Ovary (tissue), 7 donors: ENCODE measurements at regions not wholly inside any gene's neighbourhood (a gene's known extent, or its start where the extent isn't known, plus 50 kb on each side); places are given as distances from the start of the nearest gene placed in this dataset.

ENCODE experiments used
- DNase-seq, 5 donors: peaks; one replicate each; pipeline ENCODE4 v3.0.0-alpha.2; 2019 to 2020
- H3K27ac ChIP-seq, 2 donors: fragments of 200-600 bp; one replicate each; pipeline versions ENCODE4 v1.5.1 to v1.8.0; 2019 to 2022
- H3K27me3 ChIP-seq: fragments of 200-600 bp; one replicate; pipeline ENCODE4 v1.8.0; 2022
- H3K36me3 ChIP-seq: fragments of 200-600 bp; sonication (generic); one replicate; pipeline ENCODE4 v1.5.1; 2019
- H3K4me1 ChIP-seq: one replicate; pipeline ENCODE4 v1.8.1; 2013; ENCODE audit warnings: mild to moderate bottlenecking, moderate library complexity; ENCODE audit not compliant: insufficient read depth
- H3K4me3 ChIP-seq: fragments of 200-600 bp; sonication (generic); one replicate; pipeline ENCODE4 v1.5.1; 2017
- H3K9me3 ChIP-seq, 2 donors: fragments of 200-600 bp in 1 of 2; sonication (generic) in 1 of 2; one replicate each; pipeline versions ENCODE4 v1.5.1 to v1.8.1; 2013 to 2019; ENCODE audit warnings: mild to moderate bottlenecking in 1 of 2, moderate library complexity in 1 of 2
- EP300 ChIP-seq: sonication (generic); formaldehyde crosslinking; IDR thresholded peaks from one replicate; pipeline ENCODE4 v1.6.1; 2017; ENCODE audit warnings: antibody characterized with exemption
- POLR2A ChIP-seq: fragments of 450-650 bp; IDR thresholded peaks from one replicate; pipeline ENCODE4 v1.6.1; 2017; ENCODE audit warnings: antibody characterized with exemption, mild to moderate bottlenecking, moderate library complexity
- WGBS, 3 donors: extraction: QIAGEN DNeasy Blood & Tissue Kit in 1 of 3; methylation state at CpG; one replicate each; pipeline versions ENCODE4 v1.1.5 to v1.1.7; 2013 to 2017; 5-methylcytosine and 5-hydroxymethylcytosine counted together
- intact Hi-C, 4 donors: fragments of 100-400 bp; cut with DNase I; formaldehyde crosslinking; loops; one replicate each; pipeline versions ENCODE4 v1.11.0 to v1.15.1; 2022 to 2023
- TF ChIP-seq, protein P1 (sequence below), 3 donors: fragments of 450-650 bp in 2 of 3; fragments of 200-600 bp in 1 of 3; IDR thresholded peaks; one replicate each; pipeline versions ENCODE4 v1.5.1 to v1.8.0; 2016 to 2022; ENCODE audit warnings: antibody characterized with exemption in 3 of 3, mild to moderate bottlenecking in 1 of 3
- donor health status: DM: no; HTN: no; CAD: no; lungs with moderate emphysema.
- donor health status: DM: no; HTN: no; CAD: no.
- donor health status: Bipolar disorder and iron deficiency.
- donor health status: DM: no; HTN: no; CAD: no.
- donor health status: DM: yes; HTN: yes; CAD: no.

DNA sequence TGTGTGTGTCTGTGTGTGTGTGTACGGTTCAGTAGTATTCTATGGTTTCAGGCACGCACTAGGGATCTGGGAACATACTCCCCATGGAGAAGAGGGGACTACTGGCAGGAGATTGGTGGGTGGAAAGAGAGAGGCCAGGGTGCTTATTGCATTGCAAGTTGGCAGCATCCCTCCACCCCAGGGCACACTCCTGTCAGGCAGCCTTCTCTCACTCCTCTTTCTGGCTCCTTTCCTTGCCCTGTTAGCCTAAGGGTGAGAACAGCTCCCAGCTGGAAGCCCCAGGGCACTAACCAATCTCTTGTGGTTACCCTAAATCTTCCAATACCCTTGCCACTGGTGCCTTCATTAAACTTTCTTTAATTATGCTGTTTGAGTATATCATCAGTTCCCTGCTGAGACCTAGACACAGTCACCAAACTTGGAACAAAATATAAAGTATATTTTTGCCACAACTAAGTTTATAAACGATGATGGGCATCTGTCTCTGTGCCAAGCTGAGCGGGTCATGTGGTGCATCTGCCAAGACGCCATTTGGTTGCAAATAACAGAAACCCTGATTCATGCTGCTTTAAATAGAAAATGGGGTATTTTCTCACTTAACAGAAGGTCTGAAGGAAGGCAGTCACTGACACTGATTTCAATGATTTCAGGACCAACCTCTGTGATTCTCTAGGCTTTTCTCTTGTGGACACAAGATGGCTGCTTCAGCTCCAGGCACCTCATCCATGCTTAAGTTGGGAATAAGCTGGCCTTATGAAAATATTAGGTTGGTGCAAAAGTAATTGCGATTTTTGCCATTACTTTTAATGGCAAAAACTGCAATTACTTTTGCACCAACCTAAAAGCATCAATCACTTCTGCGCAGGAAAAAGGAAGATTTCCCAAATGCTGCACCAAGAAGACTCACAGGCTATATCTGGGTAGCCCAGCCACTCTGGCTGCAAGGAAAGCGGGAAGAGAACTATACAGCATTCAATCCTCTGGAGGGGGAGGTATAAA, 476.9 kb upstream of the PROK2 start:
- no peak for DNase-seq
- H3K36me3 ChIP-seq: no peaks in the 10 kb centered on the region
- TF ChIP-seq POLR2A (no peak), EP300 (no peak)
- TF ChIP-seq, protein P1, sequence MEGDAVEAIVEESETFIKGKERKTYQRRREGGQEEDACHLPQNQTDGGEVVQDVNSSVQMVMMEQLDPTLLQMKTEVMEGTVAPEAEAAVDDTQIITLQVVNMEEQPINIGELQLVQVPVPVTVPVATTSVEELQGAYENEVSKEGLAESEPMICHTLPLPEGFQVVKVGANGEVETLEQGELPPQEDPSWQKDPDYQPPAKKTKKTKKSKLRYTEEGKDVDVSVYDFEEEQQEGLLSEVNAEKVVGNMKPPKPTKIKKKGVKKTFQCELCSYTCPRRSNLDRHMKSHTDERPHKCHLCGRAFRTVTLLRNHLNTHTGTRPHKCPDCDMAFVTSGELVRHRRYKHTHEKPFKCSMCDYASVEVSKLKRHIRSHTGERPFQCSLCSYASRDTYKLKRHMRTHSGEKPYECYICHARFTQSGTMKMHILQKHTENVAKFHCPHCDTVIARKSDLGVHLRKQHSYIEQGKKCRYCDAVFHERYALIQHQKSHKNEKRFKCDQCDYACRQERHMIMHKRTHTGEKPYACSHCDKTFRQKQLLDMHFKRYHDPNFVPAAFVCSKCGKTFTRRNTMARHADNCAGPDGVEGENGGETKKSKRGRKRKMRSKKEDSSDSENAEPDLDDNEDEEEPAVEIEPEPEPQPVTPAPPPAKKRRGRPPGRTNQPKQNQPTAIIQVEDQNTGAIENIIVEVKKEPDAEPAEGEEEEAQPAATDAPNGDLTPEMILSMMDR (IDR thresholded peaks at IDR 0.05): no peak
- no peaks in the 10 kb centered on the region for H3K9me3 ChIP-seq
- H3K4me1 ChIP-seq: peaks cover 9% of the 10 kb centered on the region
- H3K27ac ChIP-seq: no peak overlapping the region
- intact Hi-C loops: no loop called here
- H3K27me3 ChIP-seq: no peaks in the 10 kb centered on the region
- H3K4me3 ChIP-seq: no peak overlapping the region
- WGBS, 3 donors: 84 to 86% (median 84%) methylated on average over 8 of the region's 8 CpGs

DNA sequence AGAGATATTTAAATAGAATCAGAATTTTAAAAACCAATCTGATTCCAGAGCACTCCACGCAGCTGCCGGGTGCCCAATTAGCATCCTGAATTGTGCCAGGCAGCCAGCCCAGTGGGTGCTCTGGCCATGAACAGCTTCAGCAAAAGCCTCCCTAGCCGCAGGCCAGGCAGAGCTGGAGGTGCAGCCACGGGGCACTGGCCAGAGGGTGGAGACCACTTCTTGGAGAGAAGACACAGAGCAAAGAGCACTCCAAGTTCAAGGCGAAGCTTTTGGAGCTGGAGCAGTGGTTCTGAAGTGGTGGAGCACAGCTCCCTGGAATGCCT, 475.6 kb upstream of the PROK2 start:
- Histone ChIP-seq H3K9me3 (no peaks in the 10 kb centered on the region), H3K4me1 (peaks cover 9% of the 10 kb centered on the region), H3K36me3 (no peaks in the 10 kb centered on the region), H3K27me3 (no peaks in the 10 kb centered on the region), H3K27ac (no peak overlapping the region), H3K4me3 (no peak overlapping the region)
- intact Hi-C loops: no loop called here
- TF ChIP-seq EP300: no peak
- TF ChIP-seq, protein P1 (IDR thresholded peaks at IDR 0.05): no peak
- no peak for TF ChIP-seq POLR2A
- 72 to 80% (median 79%) methylated on average over 5 of the region's 5 CpGs for WGBS, 3 donors
- no peak for DNase-seq

DNA sequence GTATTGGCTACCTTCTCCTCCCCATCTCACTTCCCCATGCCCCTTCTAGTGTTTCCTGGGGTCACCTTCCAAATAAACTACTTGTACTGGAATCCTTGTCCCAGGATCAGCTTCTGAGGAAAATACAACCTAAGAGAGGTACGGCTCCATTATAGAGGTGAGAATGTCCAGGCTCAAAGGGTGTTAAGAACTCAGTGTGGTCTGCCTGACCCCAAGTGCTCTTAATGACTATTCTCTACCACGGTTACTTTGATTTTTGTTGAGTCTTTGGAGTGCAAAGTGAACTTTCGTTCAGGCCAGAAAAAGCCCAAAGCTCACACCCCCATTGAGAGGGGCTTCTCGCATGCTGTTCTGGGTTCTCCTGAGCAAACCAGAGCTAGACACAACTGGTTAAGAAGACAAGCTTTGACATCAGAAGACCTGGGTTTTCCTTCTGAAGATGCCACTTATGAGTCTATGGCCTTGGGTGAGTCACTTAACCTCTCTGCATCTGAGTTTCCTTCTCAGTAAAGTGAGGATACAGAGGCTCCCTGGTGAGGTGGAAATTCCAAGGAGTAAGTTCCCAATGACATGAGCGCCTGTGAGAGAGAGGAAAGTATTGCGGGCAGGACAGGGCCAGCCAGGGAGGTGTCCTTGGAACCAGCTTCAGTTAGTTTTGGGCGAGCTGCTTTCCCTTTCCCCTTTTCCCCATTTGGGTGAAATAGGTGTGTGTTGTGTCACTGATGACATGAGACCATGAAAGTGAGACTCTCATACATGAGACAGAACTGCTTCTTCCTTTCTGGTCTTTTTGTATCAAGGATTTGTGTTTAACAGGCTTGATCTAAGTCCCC, 475.0 kb upstream of the PROK2 start:
- Histone ChIP-seq H3K27ac (no peak overlapping the region), H3K36me3 (no peaks in the 10 kb centered on the region), H3K4me1 (peaks cover 12% of the 10 kb centered on the region), H3K4me3 (no peak overlapping the region), H3K27me3 (no peaks in the 10 kb centered on the region), H3K9me3 (no peaks in the 10 kb centered on the region)
- no peak for DNase-seq
- WGBS, 3 donors: 95 to 98% (median 95%) methylated on average over 7 of the region's 7 CpGs
- TF ChIP-seq EP300: no peak
- TF ChIP-seq, protein P1 (IDR thresholded peaks at IDR 0.05): no peak
- TF ChIP-seq POLR2A: no peak
- intact Hi-C loops: no loop called here

DNA sequence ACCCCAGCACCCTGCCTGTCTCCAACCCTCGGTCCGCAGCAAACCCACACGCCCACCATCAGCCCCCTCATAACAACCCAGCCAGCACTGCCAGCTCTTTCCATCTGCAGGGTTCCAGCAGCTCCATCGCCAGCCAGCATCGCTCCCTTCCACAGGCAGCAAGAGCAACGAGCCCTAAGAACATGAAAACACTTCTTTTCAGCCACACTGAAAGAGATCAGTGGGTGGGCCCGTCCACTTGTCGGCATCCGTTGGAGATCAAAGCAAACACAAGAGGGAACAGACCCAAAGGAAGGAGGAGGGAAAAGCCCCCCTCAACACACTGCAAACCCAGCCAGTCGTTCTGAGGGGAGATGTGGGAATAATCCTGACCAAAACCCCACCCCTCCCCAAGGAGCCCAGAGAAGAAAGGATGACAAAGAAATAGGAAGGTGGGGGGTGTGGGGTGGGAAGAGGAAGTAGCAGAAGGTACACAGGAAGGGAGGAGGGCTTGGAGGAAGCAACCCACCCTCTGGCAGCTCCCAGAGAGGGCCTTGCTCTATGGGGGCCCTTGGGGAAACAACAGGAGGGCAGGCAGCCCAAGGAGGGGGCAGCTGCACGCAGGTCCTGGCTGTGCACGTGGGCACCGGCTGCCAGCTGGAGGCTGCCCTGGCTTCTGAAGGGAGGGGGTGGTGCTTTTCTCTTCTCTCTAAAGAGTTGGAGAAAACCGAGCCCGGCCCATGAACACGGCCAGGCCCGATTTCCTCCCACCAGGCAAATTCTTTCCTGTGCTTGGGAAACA, 473.6 kb upstream of the PROK2 start:
- H3K4me1 ChIP-seq: peaks cover 13% of the 10 kb centered on the region
- no peaks in the 10 kb centered on the region for H3K27me3 ChIP-seq
- TF ChIP-seq, protein P1 (IDR thresholded peaks at IDR 0.05): no peak
- TF ChIP-seq EP300 (no peak), POLR2A (no peak)
- H3K4me3 ChIP-seq: no peak overlapping the region
- H3K9me3 ChIP-seq: no peaks in the 10 kb centered on the region
- H3K36me3 ChIP-seq: no peaks in the 10 kb centered on the region
- intact Hi-C loops: no loop called here
- WGBS, 3 donors: 65 to 70% (median 68%) methylated on average over 16 to 17 of the region's 17 CpGs
- no peak for DNase-seq
- H3K27ac ChIP-seq: no peak overlapping the region
